SK-N-SH treated with all-trans-retinoic acid at 6 μM for 48 hours (cell line): ENCODE measurements at regions not wholly inside any gene's neighbourhood (a gene's known extent, or its start where the extent isn't known, plus 50 kb on each side); places are given as distances from the start of the nearest gene placed in this dataset.

Source experiments
- BACH2 ChIP-seq: fragments of 250-450 bp; sonication (Bioruptor Pico); IDR thresholded peaks from 2 replicates; pipeline ENCODE4 v1.9.0; 2021; ENCODE audit warnings: mild to moderate bottlenecking, borderline replicate concordance
- CREB5 ChIP-seq: fragments of 250-450 bp; sonication (Bioruptor Pico); IDR thresholded peaks from 2 replicates; pipeline ENCODE4 v1.5.1; 2020; ENCODE audit warnings: low read depth, mild to moderate bottlenecking, moderate library complexity
- CSRNP3 ChIP-seq: fragments of 250-450 bp; sonication (Bioruptor Pico); IDR thresholded peaks from 2 replicates; pipeline ENCODE4 v1.5.1; 2021; ENCODE audit warnings: mild to moderate bottlenecking, moderate library complexity
- ESRRG ChIP-seq: fragments of 250-450 bp; sonication (Bioruptor Pico); IDR thresholded peaks from 2 replicates; pipeline ENCODE4 v1.6.1; 2021; ENCODE audit warnings: mild to moderate bottlenecking
- PATZ1 ChIP-seq: fragments of 250-450 bp; sonication (Bioruptor Pico); IDR thresholded peaks from 2 replicates; pipeline ENCODE4 v1.8.0; 2020; ENCODE audit warnings: mild to moderate bottlenecking, moderate library complexity, borderline replicate concordance
- POU6F1 ChIP-seq: fragments of 250-450 bp; sonication (Bioruptor Pico); IDR thresholded peaks from 2 replicates; pipeline ENCODE4 v1.8.0; 2021; ENCODE audit warnings: low read depth, mild to moderate bottlenecking, moderate library complexity, borderline replicate concordance
- PPARA ChIP-seq: fragments of 250-450 bp; sonication (Bioruptor Pico); IDR thresholded peaks from 2 replicates; pipeline ENCODE4 v1.5.0; 2020; ENCODE audit warnings: mild to moderate bottlenecking, borderline replicate concordance
- SNAI2 ChIP-seq: fragments of 250-450 bp; sonication (Bioruptor Pico); IDR thresholded peaks from 2 replicates; pipeline ENCODE4 v1.5.0; 2020; ENCODE audit warnings: mild to moderate bottlenecking, moderate library complexity
- TCF4 ChIP-seq: fragments of 250-450 bp; sonication (Bioruptor Pico); IDR thresholded peaks from 2 replicates; pipeline ENCODE4 v1.8.0; 2021; ENCODE audit warnings: mild to moderate bottlenecking, moderate library complexity, borderline replicate concordance
- TOX ChIP-seq: fragments of 250-450 bp; sonication (Bioruptor Pico); IDR thresholded peaks from 2 replicates; pipeline ENCODE4 v1.8.0; 2021; ENCODE audit warnings: mild to moderate bottlenecking, moderate library complexity, borderline replicate concordance
- ZC3H10 ChIP-seq: fragments of 250-450 bp; sonication (Bioruptor Pico); IDR thresholded peaks from 2 replicates; pipeline ENCODE4 v1.5.1; 2021; ENCODE audit warnings: mild to moderate bottlenecking, moderate library complexity
- ZFP3 ChIP-seq: fragments of 250-450 bp; sonication (Bioruptor Pico); IDR thresholded peaks from 2 replicates; pipeline ENCODE4 v1.5.0; 2020; ENCODE audit warnings: mild to moderate bottlenecking, moderate library complexity
- ZFP30 ChIP-seq: fragments of 450-650 bp; formaldehyde crosslinking; IDR thresholded peaks from 2 replicates; pipeline ENCODE4 v1.5.0; 2022; ENCODE audit warnings: mild to moderate bottlenecking, moderate library complexity

GRCh38 chr6:53977551-53977950 is 133.7 kb upstream of the MLIP start:
- no peak for TF ChIP-seq ESRRG (CRISPR knock-in tag)
- no peak for TF ChIP-seq ZFP3 (CRISPR knock-in tag)
- TF ChIP-seq CSRNP3 (CRISPR knock-in tag), result no peak
- no peak for TF ChIP-seq ZFP30
- no peak for TF ChIP-seq PATZ1 (CRISPR knock-in tag)
- no peak for TF ChIP-seq BACH2 (CRISPR knock-in tag)
- no peak for TF ChIP-seq PPARA (CRISPR knock-in tag)
- TF ChIP-seq CREB5 (CRISPR knock-in tag), result no peak
- no peak for TF ChIP-seq TOX (CRISPR knock-in tag)
- TF ChIP-seq POU6F1 (CRISPR knock-in tag), result no peak
- TF ChIP-seq SNAI2 (CRISPR knock-in tag), result no peak
- TF ChIP-seq TCF4 (CRISPR knock-in tag), result no peak
- TF ChIP-seq ZC3H10 (CRISPR knock-in tag), result no peak
